ENCODE measurements at regions not wholly inside any gene's neighbourhood (a gene's known extent, or its start where the extent isn't known, plus 50 kb on each side); places are given as distances from the start of the nearest gene placed in this dataset.

GRCh38 chr12:75819512-75819911, 212.1 kb downstream of the PHLDA1 start:
- no peak for TF ChIP-seq POLR2AphosphoS5 (IDR thresholded peaks at IDR 0.05; ENCODE audit: low read depth, low read length)
- TF ChIP-seq REST (IDR thresholded peaks at IDR 0.05; ENCODE audit: insufficient read depth in 1 of 2, low read depth in 2 of 2, low read length in 2 of 2) = no peak
- TF ChIP-seq SIN3A (IDR thresholded peaks at IDR 0.05; ENCODE audit: borderline replicate concordance, insufficient read depth, low read length) = no peak

Measured in PFSK-1 (cell line).